DOHH2 (cell line): ENCODE measurements at regions not wholly inside any gene's neighbourhood (a gene's known extent, or its start where the extent isn't known, plus 50 kb on each side); places are given as distances from the start of the nearest gene placed in this dataset.

Experiments used
- EZH2phosphoT487 ChIP-seq: fragments of 200-600 bp; sonication (generic); IDR thresholded peaks from 2 replicates; pipeline ENCODE4 v1.6.1; 2017; ENCODE audit warnings: borderline replicate concordance, mild to moderate bottlenecking, antibody characterized with exemption, low read length, moderate library complexity, mixed read lengths
- TF ChIP-seq, protein P1 (sequence below): fragments of 200-600 bp; sonication (generic); IDR thresholded peaks from one replicate; pipeline ENCODE4 v1.5.1; 2014; ENCODE audit warnings: antibody characterized with exemption, mild to moderate bottlenecking, low read depth, low read length; ENCODE audit not compliant: poor library complexity, severe bottlenecking

DNA sequence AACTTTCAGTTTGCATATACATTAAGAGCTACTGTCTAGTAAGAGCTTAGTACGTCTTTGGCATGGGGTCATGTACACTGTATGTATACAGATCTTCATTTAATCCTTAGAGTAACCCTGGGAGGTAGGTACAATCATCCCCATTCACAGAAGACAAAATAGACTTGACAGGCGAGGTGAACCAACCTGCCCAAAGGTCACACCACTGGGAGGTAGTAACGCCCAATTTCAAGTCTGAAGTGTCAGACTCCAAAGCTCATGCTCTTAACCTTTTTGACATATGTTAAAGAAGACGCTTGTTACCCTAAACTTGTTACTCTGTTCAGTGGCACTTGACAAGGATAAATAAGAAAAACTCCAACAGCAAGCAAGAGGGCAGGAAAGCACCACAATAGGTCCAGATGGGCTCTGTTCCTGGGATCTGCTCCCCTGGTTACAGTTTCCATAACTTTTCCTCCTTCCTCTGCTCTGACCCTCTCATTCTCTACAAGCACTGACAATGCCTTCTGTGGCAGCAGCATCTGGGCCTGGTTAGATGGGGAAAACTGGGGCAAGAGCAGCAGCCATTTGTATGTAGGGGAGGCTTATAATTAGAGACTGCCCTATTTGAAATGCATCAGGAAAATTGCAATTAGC, 64.7 kb upstream of the SERTAD2 start:
- TF ChIP-seq, protein P1, sequence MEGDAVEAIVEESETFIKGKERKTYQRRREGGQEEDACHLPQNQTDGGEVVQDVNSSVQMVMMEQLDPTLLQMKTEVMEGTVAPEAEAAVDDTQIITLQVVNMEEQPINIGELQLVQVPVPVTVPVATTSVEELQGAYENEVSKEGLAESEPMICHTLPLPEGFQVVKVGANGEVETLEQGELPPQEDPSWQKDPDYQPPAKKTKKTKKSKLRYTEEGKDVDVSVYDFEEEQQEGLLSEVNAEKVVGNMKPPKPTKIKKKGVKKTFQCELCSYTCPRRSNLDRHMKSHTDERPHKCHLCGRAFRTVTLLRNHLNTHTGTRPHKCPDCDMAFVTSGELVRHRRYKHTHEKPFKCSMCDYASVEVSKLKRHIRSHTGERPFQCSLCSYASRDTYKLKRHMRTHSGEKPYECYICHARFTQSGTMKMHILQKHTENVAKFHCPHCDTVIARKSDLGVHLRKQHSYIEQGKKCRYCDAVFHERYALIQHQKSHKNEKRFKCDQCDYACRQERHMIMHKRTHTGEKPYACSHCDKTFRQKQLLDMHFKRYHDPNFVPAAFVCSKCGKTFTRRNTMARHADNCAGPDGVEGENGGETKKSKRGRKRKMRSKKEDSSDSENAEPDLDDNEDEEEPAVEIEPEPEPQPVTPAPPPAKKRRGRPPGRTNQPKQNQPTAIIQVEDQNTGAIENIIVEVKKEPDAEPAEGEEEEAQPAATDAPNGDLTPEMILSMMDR, result no peak
- no peak for TF ChIP-seq EZH2phosphoT487
